ENCODE measurements at regions not wholly inside any gene's neighbourhood (a gene's known extent, or its start where the extent isn't known, plus 50 kb on each side); places are given as distances from the start of the nearest gene placed in this dataset.
"Not testable (repeated sequence)": the region's sequence is repeated elsewhere in the genome, so short reads cannot be mapped to it uniquely, and the experiment has no call there.

DNA sequence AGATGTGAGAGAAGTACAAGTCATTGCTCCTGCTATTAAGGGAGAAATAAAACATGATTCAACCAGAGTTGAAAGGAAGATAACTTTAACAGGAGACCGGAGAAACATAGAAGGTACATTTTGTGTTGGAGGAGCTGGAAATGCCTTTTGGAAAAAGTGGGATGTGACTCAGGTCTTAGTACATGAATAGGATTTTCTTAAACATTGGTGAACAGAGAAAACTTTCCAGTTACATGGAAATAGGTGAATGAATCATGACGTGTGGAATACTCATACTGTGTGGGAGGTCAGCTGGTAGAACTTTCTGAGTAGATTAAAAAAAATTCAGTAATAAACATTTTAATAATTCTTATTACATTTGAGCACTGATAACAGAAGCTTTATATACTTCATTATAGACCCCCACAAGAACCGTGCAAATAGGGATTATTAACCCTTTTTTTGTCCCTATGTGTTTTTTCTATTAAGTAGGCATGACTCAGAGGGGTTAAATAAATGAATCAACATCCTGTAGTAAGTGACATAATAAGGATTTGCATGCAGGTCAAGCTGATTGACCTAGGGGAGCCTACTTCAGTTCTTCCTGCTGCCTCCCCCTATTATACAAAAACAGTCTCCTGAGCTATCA lies 710.5 kb downstream of the NOVA1 start:
- in situ Hi-C loops (cut with MboI; ENCODE audit: low sequenced_read_pairs): no loop called here

GRCh38 chr14:25884657-25885056 lies 713.2 kb downstream of the NOVA1 start:
- in situ Hi-C loops (cut with MboI; ENCODE audit: low sequenced_read_pairs): no loop called here

DNA sequence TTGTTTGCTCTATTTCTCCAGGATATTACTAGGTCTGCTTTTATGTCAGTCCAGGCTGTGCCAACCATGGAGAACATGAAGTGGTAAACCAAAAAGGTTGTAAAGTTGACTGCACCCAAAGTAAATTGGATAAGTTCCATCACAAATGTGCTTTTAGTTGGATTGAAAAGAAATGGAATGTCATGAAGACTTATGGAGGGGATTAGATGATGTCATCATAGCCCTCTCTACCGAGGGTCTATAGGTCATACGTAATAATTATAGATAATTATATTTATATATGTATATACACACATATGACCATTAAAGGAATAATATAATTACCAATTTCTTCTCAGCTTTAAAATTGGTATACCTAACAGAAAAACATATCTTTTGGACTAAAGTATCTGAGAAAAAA lies 714.9 kb downstream of the NOVA1 start:
- in situ Hi-C loops (cut with MboI; ENCODE audit: low sequenced_read_pairs): no loop called here

GRCh38 chr14:25875475-25875874 lies 722.4 kb downstream of the NOVA1 start:
- in situ Hi-C loops (cut with MboI; ENCODE audit: low sequenced_read_pairs): no loop called here

DNA sequence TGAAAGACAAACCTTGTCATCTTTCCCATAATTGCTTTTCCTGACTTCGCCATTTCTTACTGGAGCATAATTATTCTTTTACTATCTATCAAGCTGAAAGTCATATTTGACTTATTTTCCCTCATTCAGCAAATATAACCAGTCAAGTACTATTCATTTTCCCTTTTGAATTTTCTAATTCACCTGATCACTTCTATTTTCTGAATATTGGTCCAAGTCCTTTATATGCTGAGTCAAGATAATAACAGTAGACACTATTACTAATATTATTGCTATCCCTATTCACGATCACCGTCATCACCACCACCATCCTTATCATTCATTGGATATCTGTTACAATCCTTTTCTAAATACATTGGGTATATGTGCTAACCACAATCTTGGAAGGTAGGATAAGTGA lies 728.0 kb downstream of the NOVA1 start:
- in situ Hi-C loops (cut with MboI; ENCODE audit: low sequenced_read_pairs): no loop called here

DNA sequence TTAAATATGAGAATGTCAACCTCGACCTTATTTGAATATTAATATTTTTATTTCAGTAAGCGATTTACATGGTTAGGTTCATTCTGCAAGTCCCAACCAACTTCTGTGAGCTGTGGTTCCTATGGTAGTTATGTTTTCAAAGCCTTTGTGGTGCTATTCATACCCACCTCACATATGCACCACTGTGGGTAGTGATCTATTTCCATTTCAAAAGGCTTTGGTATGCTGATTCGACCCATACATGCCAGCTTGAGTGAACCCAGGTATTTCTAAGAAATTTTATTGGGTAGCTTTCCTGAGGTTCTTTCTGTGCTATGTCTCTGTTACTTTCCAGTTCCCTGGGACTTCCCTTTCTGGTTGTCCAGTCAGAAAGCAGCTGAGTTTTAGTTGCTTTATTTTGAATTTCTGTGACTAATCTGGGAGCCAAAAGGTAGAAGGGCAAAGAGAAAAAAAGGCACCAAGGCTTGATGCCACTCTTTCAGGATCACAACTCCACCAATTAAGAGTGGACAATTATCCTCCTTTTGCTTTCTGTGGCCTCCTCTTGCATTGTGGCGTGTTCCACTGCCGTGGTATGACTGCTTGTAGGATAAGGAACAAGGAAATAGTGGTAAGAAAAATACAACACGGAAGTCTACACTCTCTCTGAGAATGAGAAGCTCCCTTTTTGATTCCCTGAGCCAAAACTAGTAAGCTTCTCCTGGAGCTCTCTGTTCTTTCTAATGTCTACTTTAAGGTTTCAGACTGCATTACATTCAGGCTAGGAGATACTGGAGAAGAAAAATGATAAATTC lies 729.1 kb downstream of the NOVA1 start:
- in situ Hi-C loops (cut with MboI; ENCODE audit: low sequenced_read_pairs): no loop called here

- in situ Hi-C loops (cut with MboI; ENCODE audit: low sequenced_read_pairs): no loop called here
Observed at GRCh38 chr14:25861406-25861805, 736.4 kb downstream of the NOVA1 start.

DNA sequence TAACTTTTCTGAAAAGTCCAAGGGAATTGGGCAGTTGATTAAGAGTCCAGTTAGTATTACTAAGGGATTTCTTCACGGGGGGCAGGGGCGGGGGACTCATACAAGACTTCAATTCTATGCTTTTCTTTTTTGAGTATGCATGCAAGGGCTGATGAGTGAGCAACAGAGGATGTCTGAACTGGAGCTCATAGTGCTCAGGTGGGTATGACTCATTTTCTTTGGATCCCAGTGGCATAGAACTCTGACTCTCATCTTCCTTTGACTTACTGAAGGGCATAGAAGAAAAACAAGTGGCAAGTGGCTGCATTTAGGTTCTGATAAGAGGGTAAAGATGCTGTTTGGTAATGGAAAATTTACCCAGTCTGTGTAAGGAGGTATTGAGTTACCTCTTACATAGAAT lies 749.2 kb downstream of the NOVA1 start:
- in situ Hi-C loops (cut with MboI; ENCODE audit: low sequenced_read_pairs): no loop called here

DNA sequence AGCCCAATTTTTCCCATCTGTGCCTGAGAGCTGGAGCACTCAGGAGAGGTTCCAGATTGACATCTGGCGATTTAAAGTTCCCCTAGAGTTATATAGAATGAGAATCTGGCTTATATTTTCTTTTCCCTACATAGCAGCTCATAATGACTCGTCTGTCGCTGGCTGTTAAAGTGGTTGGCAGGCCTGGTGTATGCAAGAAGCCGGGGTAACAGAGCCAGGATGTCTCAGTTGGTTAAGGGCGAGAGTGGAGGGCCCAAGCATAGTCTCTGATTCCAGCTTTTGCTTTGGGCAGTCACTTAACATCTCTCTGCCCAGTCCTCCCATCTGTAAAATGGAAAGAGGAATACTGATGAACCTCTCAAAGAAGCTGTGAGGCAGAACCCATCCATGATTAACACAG lies 751.6 kb downstream of the NOVA1 start:
- in situ Hi-C loops (cut with MboI; ENCODE audit: low sequenced_read_pairs): no loop called here

GRCh38 chr14:25843481-25844470 lies 754.1 kb downstream of the NOVA1 start:
- in situ Hi-C loops (cut with MboI; ENCODE audit: low sequenced_read_pairs): no loop called here

DNA sequence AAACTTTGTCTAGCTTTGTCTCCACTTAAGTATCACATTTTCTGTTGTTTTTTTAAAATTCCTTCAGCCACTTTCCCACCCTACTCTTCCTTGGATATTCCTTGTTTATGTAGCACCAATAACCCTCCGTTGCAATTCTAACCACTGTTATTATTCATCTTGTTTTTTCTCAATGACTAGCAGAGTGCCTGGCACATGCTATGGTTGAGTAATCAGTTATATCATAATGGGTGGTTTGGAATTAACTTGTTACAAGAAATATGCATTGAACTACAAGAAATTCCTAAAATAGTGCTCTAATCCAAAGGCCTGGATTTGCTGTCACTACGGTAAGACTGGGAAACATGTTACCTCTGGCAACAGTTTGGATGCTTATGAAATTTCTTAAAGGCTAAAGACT lies 756.6 kb downstream of the NOVA1 start:
- in situ Hi-C loops (cut with MboI; ENCODE audit: low sequenced_read_pairs): no loop called here

DNA sequence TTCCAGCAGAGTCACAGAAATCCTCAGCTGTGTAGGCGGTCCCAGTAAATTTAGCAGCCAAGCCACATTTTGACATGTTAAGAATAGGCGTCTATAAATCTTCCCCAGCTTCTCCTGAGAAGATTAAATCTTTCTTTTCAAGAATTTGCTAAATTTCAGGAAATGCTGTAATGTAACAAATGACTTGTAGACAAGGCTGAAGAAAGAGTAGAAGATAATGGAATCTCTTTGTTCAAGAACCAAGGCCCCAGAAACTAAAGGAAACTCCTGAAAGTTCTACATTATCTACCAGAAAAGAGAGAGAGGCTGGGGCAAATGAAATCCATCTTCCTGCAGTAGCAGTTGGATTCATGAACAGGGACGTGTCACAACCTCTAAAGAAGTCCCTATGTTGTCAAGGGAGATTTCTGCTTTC lies 760.3 kb downstream of the NOVA1 start:
- in situ Hi-C loops (cut with MboI; ENCODE audit: low sequenced_read_pairs): no loop called here

DNA sequence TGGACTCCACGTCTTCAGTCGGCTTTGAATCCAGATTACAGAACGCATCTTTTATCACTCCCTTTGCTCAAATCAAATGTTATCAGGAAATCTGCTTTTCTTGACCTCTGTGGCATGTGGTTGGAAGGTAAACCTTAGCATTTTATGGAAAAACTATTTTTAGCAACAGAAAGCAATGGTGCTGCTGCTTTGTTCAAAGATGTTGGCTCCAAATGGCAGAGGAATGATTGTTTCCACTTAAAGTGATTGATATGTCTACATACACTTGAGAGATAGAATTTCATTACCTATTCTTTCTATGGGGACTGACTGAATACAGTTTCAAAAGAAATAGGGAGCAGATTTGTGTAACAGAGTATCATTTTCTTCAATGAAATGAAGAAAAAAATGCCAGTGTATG lies 761.2 kb downstream of the NOVA1 start:
- in situ Hi-C loops (cut with MboI; ENCODE audit: low sequenced_read_pairs): no loop called here

DNA sequence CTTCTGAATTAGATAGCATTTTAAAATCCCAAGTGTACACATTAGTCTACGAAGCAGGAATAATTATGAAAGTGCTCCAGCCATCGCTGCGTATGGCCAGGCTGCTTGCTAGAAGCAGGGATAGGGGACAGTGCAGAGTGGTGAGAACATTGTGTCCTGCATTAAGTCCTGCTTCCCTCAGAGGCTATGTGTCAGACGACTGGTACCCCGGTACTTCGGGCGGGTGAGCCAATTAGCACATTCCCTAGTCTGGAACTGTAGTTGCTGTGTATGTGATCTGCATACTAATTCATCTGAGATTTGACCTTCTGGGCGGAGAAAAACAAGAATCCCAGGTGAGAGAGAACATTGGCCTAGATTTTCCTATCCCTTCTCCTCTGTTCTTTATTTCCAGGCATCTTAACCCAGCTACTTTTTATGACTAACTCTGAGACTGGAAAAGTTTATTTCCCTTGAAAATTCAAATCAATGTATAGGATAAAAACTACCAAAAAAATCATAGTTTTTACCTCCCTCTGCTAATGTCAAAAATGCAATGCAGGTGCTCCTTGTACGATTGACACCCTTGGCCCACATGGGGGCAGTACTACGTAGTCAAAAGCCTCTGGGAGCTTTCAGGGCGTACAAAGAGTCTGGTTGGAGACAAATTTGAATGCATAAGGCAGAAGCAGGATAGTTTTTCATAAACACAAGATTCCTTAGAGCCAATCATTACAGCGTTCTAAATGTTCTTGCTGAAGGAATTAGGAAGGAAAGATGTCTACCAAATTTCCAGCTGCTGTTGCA lies 764.3 kb downstream of the NOVA1 start:
- in situ Hi-C loops (cut with MboI; ENCODE audit: low sequenced_read_pairs): no loop called here

GRCh38 chr14:25832585-25832984 lies 765.2 kb downstream of the NOVA1 start:
- in situ Hi-C loops (cut with MboI; ENCODE audit: low sequenced_read_pairs): no loop called here

GRCh38 chr14:25828562-25828961 lies 769.3 kb downstream of the NOVA1 start:
- in situ Hi-C loops (cut with MboI; ENCODE audit: low sequenced_read_pairs): no loop called here

GRCh38 chr14:25826105-25826504 lies 771.7 kb downstream of the NOVA1 start:
- in situ Hi-C loops (cut with MboI; ENCODE audit: low sequenced_read_pairs): no loop called here

DNA sequence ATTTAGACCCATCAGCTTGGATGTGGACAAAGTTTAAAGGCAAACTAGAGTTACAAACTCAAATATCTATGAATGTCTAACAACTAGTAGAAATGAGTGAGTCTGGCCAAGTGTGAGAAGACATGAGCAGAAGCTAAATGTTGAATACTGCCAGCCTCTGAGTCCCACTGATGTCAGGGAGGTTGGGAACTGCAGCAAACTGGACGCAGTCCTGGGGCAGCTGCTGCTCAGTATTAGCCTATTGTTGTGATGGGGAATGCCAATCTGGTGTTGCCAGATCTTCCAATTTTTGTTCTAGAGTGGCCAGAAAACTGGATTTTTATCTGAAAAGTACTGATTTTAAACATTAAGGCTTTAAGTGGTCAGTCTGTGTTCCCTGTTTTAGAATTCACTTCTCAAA lies 770.4 kb upstream of the STXBP6 start:
- in situ Hi-C loops (cut with MboI; ENCODE audit: low sequenced_read_pairs): no loop called here

GRCh38 chr14:25814622-25815021 lies 764.7 kb upstream of the STXBP6 start:
- in situ Hi-C loops (cut with MboI; ENCODE audit: low sequenced_read_pairs): not testable (repeated sequence)

GRCh38 chr14:25803386-25804018 lies 753.6 kb upstream of the STXBP6 start:
- in situ Hi-C loops (cut with MboI; ENCODE audit: low sequenced_read_pairs): no loop called here

Measured in HL-60/S4 treated with phorbol 12-myristate 13-acetate at 8.2 ng/mL for 4 days and 3 days (cell line).